Liver (tissue), 8 donors: ENCODE measurements at regions not wholly inside any gene's neighbourhood (a gene's known extent, or its start where the extent isn't known, plus 50 kb on each side); places are given as distances from the start of the nearest gene placed in this dataset.

Experiments used
- DNase-seq: peaks from one replicate; pipeline ENCODE4 v3.0.0-alpha.2; 2017; ENCODE audit warnings: low spot score
- H3K27ac ChIP-seq, 2 donors: one replicate each; pipeline ENCODE4 v1.7.0; 2013; ENCODE audit warnings: inconsistent platforms in 2 of 2, low read length in 2 of 2, control low read depth in 1 of 2, low read depth in 1 of 2, mild to moderate bottlenecking in 1 of 2
- H3K27me3 ChIP-seq, 4 donors: one replicate each; pipeline versions ENCODE4 v1.6.1 to v1.7.0; 2013; ENCODE audit warnings: low read length in 3 of 4, inconsistent platforms in 1 of 4, mild to moderate bottlenecking in 1 of 4, moderate library complexity in 1 of 4; ENCODE audit not compliant: control insufficient read depth in 4 of 4, insufficient read depth in 4 of 4
- H3K36me3 ChIP-seq, 4 donors: one replicate each; pipeline versions ENCODE4 v1.6.1 to v1.7.0; 2013; ENCODE audit warnings: low read length in 3 of 4, mild to moderate bottlenecking in 3 of 4, low read depth in 1 of 4, moderate library complexity in 1 of 4; ENCODE audit not compliant: control insufficient read depth in 4 of 4, insufficient read depth in 3 of 4
- H3K4me1 ChIP-seq, 4 donors: one replicate each; pipeline versions ENCODE4 v1.6.1 to v1.7.0; 2013; ENCODE audit warnings: low read length in 3 of 4, mild to moderate bottlenecking in 3 of 4, moderate library complexity in 1 of 4; ENCODE audit not compliant: control insufficient read depth in 4 of 4, insufficient read depth in 4 of 4
- H3K4me3 ChIP-seq, 3 donors: one replicate each; pipeline versions ENCODE4 v1.6.1 to v1.7.0; 2013; ENCODE audit warnings: low read length in 3 of 3, control low read depth in 1 of 3, low read depth in 1 of 3, mild to moderate bottlenecking in 1 of 3
- H3K9ac ChIP-seq, 2 donors: one replicate each; pipeline ENCODE4 v1.7.0; 2013; ENCODE audit warnings: low read length in 2 of 2, mild to moderate bottlenecking in 2 of 2, moderate library complexity in 2 of 2, control low read depth in 1 of 2, low read depth in 1 of 2
- H3K9me3 ChIP-seq, 4 donors: one replicate each; pipeline versions ENCODE4 v1.6.1 to v1.7.0; 2013; ENCODE audit warnings: low read length in 3 of 4; ENCODE audit not compliant: control insufficient read depth in 4 of 4
- EGR1 ChIP-seq, 2 donors: IDR thresholded peaks; 2 replicates each; pipeline ENCODE4 v1.6.1; 2016 to 2018; ENCODE audit warnings: antibody characterized with exemption in 2 of 2, low read depth in 2 of 2
- FOXA1 ChIP-seq: IDR thresholded peaks from 2 replicates; pipeline ENCODE4 v1.6.1; 2016; ENCODE audit warnings: antibody characterized with exemption
- GABPA ChIP-seq, 2 donors: IDR thresholded peaks in 1 of 2; conservative IDR thresholded peaks in 1 of 2; 2 replicates each; pipeline ENCODE4 v1.6.1; 2016; ENCODE audit warnings: antibody characterized with exemption in 2 of 2, mild to moderate bottlenecking in 1 of 2, moderate library complexity in 1 of 2
- HNF4A ChIP-seq, 2 donors: conservative IDR thresholded peaks; 2 replicates each; pipeline ENCODE4 v1.6.1; 2016; ENCODE audit warnings: antibody characterized with exemption in 2 of 2, mild to moderate bottlenecking in 2 of 2
- HNF4G ChIP-seq: IDR thresholded peaks from 2 replicates; pipeline ENCODE4 v1.6.1; 2016; ENCODE audit warnings: antibody characterized with exemption
- JUND ChIP-seq, 2 donors: IDR thresholded peaks; 2 replicates each; pipeline ENCODE4 v1.6.1; 2016; ENCODE audit warnings: antibody characterized with exemption in 2 of 2
- NR2F2 ChIP-seq: IDR thresholded peaks from 2 replicates; pipeline ENCODE4 v1.6.1; 2016; ENCODE audit warnings: antibody characterized with exemption
- RAD21 ChIP-seq, 2 donors: IDR thresholded peaks; 2 replicates each; pipeline ENCODE4 v1.6.1; 2016; ENCODE audit warnings: antibody characterized with exemption in 2 of 2, mild to moderate bottlenecking in 2 of 2
- RXRA ChIP-seq, 2 donors: IDR thresholded peaks; 2 replicates each; pipeline ENCODE4 v1.6.1; 2017 to 2018; ENCODE audit warnings: antibody characterized with exemption in 2 of 2, mild to moderate bottlenecking in 1 of 2
- SP1 ChIP-seq: IDR thresholded peaks from 2 replicates; pipeline ENCODE4 v1.6.1; 2018; ENCODE audit warnings: antibody characterized with exemption, mild to moderate bottlenecking
- TAF1 ChIP-seq: conservative IDR thresholded peaks from 2 replicates; pipeline ENCODE4 v1.6.1; 2016; ENCODE audit warnings: antibody characterized with exemption, mild to moderate bottlenecking
- YY1 ChIP-seq: IDR thresholded peaks from 2 replicates; pipeline ENCODE4 v1.6.1; 2016; ENCODE audit warnings: antibody characterized with exemption, mild to moderate bottlenecking
- ZBTB33 ChIP-seq: IDR thresholded peaks from 2 replicates; pipeline ENCODE4 v1.6.1; 2016; ENCODE audit warnings: antibody characterized with exemption
- whole genome bisulfite sequencing: extraction: QIAGEN DNeasy Blood & Tissue Kit; methylation state at CpG from one replicate; pipeline ENCODE4 v1.1.7; 2013; 5-methylcytosine and 5-hydroxymethylcytosine counted together
- TF ChIP-seq, protein P1 (sequence below): IDR thresholded peaks from 2 replicates; pipeline ENCODE4 v1.6.1; 2016; ENCODE audit warnings: antibody characterized with exemption
- TF ChIP-seq, protein P2 (sequence below): fragments of 150-350 bp; IDR thresholded peaks from 2 replicates; pipeline ENCODE4 v1.5.1; 2017; ENCODE audit warnings: improper control_type of control experiment, low read depth, low read length; ENCODE audit not compliant: missing input control
- TF ChIP-seq, protein P3 (sequence below): IDR thresholded peaks from 2 replicates; pipeline ENCODE4 v1.6.1; 2016; ENCODE audit warnings: antibody characterized with exemption
- TF ChIP-seq, protein P4 (sequence below): IDR thresholded peaks from 2 replicates; pipeline ENCODE4 v1.6.1; 2016; ENCODE audit warnings: antibody characterized with exemption, mild to moderate bottlenecking
- donor health status: healthy.
- donor health status: healthy.
- donor health status: healthy.
- donor health status: healthy.
- donor health status: healthy.

DNA sequence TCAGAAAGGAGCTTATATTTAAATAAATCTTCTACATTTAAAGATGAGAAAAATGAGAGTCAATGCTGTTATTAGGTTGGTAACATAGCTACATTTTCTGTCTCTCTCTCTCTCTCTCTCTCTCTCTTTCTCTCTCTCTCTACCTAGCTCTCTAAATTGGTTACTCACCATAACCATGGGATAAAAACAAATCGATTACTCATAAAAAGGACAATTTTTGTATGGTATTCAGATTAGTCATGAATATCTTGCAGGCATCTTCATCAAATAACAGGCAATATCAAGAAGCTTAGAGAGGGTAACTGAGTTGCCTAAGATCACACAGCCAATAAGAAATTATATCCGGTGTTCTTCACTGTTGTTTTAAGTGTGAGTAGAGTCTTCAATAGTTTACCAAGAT lies 81.8 kb upstream of the ALCAM start:
- no peak overlapping the region for H3K27ac ChIP-seq
- H3K9me3 ChIP-seq = no peaks in the 10 kb centered on the region
- no peak overlapping the region for H3K9ac ChIP-seq
- H3K27me3 ChIP-seq = no peaks in the 10 kb centered on the region
- DNase-seq = no peak
- 84% methylated on average over 2 of the region's 2 CpGs for WGBS
- H3K4me3 ChIP-seq = no peak overlapping the region
- no peaks in the 10 kb centered on the region for H3K36me3 ChIP-seq
- no peaks in the 10 kb centered on the region for H3K4me1 ChIP-seq
- TF ChIP-seq RXRA (IDR thresholded peaks at IDR 0.05) (no peak), YY1 (no peak), JUND (IDR thresholded peaks at IDR 0.05) (no peak), SP1 (no peak), HNF4G (no peak), HNF4A (conservative IDR thresholded peaks at IDR 0.05) (no peak), TAF1 (no peak), ZBTB33 (no peak), NR2F2 (no peak)
- TF ChIP-seq, protein P1, sequence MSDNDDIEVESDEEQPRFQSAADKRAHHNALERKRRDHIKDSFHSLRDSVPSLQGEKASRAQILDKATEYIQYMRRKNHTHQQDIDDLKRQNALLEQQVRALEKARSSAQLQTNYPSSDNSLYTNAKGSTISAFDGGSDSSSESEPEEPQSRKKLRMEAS = no peak
- TF ChIP-seq, protein P2, sequence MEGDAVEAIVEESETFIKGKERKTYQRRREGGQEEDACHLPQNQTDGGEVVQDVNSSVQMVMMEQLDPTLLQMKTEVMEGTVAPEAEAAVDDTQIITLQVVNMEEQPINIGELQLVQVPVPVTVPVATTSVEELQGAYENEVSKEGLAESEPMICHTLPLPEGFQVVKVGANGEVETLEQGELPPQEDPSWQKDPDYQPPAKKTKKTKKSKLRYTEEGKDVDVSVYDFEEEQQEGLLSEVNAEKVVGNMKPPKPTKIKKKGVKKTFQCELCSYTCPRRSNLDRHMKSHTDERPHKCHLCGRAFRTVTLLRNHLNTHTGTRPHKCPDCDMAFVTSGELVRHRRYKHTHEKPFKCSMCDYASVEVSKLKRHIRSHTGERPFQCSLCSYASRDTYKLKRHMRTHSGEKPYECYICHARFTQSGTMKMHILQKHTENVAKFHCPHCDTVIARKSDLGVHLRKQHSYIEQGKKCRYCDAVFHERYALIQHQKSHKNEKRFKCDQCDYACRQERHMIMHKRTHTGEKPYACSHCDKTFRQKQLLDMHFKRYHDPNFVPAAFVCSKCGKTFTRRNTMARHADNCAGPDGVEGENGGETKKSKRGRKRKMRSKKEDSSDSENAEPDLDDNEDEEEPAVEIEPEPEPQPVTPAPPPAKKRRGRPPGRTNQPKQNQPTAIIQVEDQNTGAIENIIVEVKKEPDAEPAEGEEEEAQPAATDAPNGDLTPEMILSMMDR = no peak
- TF ChIP-seq, protein P3, sequence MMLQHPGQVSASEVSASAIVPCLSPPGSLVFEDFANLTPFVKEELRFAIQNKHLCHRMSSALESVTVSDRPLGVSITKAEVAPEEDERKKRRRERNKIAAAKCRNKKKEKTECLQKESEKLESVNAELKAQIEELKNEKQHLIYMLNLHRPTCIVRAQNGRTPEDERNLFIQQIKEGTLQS = no peak
- TF ChIP-seq, protein P4, sequence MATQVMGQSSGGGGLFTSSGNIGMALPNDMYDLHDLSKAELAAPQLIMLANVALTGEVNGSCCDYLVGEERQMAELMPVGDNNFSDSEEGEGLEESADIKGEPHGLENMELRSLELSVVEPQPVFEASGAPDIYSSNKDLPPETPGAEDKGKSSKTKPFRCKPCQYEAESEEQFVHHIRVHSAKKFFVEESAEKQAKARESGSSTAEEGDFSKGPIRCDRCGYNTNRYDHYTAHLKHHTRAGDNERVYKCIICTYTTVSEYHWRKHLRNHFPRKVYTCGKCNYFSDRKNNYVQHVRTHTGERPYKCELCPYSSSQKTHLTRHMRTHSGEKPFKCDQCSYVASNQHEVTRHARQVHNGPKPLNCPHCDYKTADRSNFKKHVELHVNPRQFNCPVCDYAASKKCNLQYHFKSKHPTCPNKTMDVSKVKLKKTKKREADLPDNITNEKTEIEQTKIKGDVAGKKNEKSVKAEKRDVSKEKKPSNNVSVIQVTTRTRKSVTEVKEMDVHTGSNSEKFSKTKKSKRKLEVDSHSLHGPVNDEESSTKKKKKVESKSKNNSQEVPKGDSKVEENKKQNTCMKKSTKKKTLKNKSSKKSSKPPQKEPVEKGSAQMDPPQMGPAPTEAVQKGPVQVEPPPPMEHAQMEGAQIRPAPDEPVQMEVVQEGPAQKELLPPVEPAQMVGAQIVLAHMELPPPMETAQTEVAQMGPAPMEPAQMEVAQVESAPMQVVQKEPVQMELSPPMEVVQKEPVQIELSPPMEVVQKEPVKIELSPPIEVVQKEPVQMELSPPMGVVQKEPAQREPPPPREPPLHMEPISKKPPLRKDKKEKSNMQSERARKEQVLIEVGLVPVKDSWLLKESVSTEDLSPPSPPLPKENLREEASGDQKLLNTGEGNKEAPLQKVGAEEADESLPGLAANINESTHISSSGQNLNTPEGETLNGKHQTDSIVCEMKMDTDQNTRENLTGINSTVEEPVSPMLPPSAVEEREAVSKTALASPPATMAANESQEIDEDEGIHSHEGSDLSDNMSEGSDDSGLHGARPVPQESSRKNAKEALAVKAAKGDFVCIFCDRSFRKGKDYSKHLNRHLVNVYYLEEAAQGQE = no peak

DNA sequence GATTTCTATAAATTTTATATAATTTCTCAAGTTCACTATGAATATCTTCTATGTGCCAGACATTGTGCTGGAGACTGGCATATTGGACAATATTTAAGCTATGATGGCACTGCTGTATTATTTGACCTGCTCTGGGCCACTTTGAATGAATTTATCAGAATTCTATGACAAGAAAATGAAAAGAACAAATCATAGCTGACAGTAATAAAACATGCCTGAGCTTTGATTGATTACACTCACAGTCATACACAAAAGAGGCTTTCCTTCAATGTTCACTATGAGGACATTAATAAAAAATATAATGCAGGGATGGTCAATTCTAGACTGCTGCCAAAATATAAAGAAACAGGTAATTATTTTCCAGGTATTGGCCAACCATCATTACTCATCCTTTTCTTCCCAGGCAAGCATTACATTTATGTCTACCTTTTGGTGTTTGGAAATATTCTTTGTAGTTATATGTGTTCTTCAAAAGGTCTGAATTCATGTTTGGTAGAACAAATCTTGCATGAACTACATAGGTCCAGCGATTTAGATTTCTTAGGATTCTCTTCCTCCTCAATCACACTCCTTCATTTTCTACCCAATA lies 81.0 kb upstream of the ALCAM start:
- no peaks in the 10 kb centered on the region for H3K27me3 ChIP-seq
- no peak overlapping the region for H3K9ac ChIP-seq
- H3K27ac ChIP-seq = no peak overlapping the region
- H3K36me3 ChIP-seq = no peaks in the 10 kb centered on the region
- DNase-seq = no peak
- H3K4me1 ChIP-seq = no peaks in the 10 kb centered on the region
- H3K4me3 ChIP-seq = no peak overlapping the region
- no peaks in the 10 kb centered on the region for H3K9me3 ChIP-seq
- WGBS = 72% methylated on average over 1 of the region's 1 CpG
- TF ChIP-seq FOXA1 (no peak), HNF4G (no peak), RAD21 (IDR thresholded peaks at IDR 0.05) (no peak), SP1 (no peak), EGR1 (IDR thresholded peaks at IDR 0.05; ENCODE audit: low read depth in 2 of 2) (no peak), GABPA (IDR thresholded peaks at IDR 0.05 in 1 of 2, conservative IDR thresholded peaks at IDR 0.05 in 1 of 2) (no peak), RXRA (IDR thresholded peaks at IDR 0.05) (no peak), YY1 (no peak), TAF1 (no peak)
- TF ChIP-seq, protein P3 = no peak
- TF ChIP-seq, protein P2 = no peak
- TF ChIP-seq, protein P4 = no peak
